Fibroblast of lung (primary cell): ENCODE measurements at regions not wholly inside any gene's neighbourhood (a gene's known extent, or its start where the extent isn't known, plus 50 kb on each side); places are given as distances from the start of the nearest gene placed in this dataset.

Source experiments
- CTCF ChIP-seq, 2 donors: IDR thresholded peaks in 1 of 2; conservative IDR thresholded peaks in 1 of 2; 1 replicate in 1 of 2; 2 replicates in 1 of 2; pipeline ENCODE4 v1.5.1; 2011 to 2012; ENCODE audit warnings: low read length in 2 of 2, control low read depth in 1 of 2, inconsistent platforms in 1 of 2, low read depth in 1 of 2, mild to moderate bottlenecking in 1 of 2
- EZH2 ChIP-seq: IDR thresholded peaks from 2 replicates; pipeline ENCODE4 v1.5.1; 2012; ENCODE audit warnings: low read length, control low read depth, mild to moderate bottlenecking; ENCODE audit errors: missing control alignments

DNA sequence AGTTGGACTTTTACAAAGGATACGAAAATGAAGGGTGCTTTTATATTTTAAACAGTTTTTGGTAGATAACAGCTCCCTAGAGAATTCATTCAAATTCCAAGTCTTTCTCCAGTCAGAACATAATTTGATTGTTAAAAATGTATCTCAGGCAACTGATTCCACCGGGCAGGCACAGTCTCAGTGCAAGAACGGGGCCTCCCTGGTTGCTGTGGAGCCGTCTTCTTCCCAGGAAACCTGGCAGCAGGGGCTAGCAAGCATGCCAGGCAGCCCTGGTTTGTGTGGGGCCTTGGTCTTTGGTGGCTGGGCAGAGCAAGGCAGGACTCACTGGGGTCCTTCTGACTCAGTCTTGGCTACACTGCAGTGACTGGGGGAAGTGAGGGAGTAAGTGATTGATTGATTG lies 143.5 kb downstream of the NXNL2 start:
- TF ChIP-seq CTCF (conservative IDR thresholded peaks at IDR 0.05 in 1 of 2, IDR thresholded peaks at IDR 0.05 in 1 of 2; ENCODE audit: low read depth in 1 of 2, low read length in 2 of 2) (no peak), EZH2 (no peak)
